HTR-8/SVneo (cell line): ENCODE measurements at regions not wholly inside any gene's neighbourhood (a gene's known extent, or its start where the extent isn't known, plus 50 kb on each side); places are given as distances from the start of the nearest gene placed in this dataset.

Experiments
- DNase-seq: peaks from one replicate; pipeline ENCODE4 v3.0.0; 2011; ENCODE audit warnings: low spot score, mixed read lengths; ENCODE audit not compliant: insufficient read length
- FAIRE-seq: peaks from 2 replicates; lab custom pipeline; 2011; peaks lifted over from hg19 to GRCh38; lab: Jason Lieb, UNC

- no peak for DNase-seq
- no peak for FAIRE-seq
Observed at GRCh38 chr1:116260115-116260514, 112.9 kb upstream of the ATP1A1 start.

GRCh38 chr1:116260621-116261020 lies 112.4 kb upstream of the ATP1A1 start:
- no peak for FAIRE-seq
- no peak for DNase-seq

- DNase-seq (no peak), FAIRE-seq (no peak)
Observed at GRCh38 chr1:116261227-116261626, 111.8 kb upstream of the ATP1A1 start.

GRCh38 chr1:116262207-116262994 lies 110.6 kb upstream of the ATP1A1 start:
- no peak for FAIRE-seq
- DNase-seq, result no peak

GRCh38 chr1:116262995-116263385 lies 110.1 kb upstream of the ATP1A1 start:
- no peak for DNase-seq
- FAIRE-seq, result no peak

GRCh38 chr1:116265931-116266863 lies 106.8 kb upstream of the ATP1A1 start:
- FAIRE-seq (no peak), DNase-seq (no peak)

- no peak for FAIRE-seq
- no peak for DNase-seq
Observed at GRCh38 chr1:116266864-116267212, 106.2 kb upstream of the ATP1A1 start.

GRCh38 chr1:116268211-116268610 lies 104.8 kb upstream of the ATP1A1 start:
- DNase-seq (peak; percentile 22), FAIRE-seq (no peak)

- FAIRE-seq (no peak), DNase-seq (no peak)
Observed at GRCh38 chr1:116270316-116271057, 102.6 kb upstream of the ATP1A1 start.

GRCh38 chr1:116273042-116273783 lies 99.8 kb upstream of the ATP1A1 start:
- FAIRE-seq (no peak), DNase-seq (no peak)

GRCh38 chr1:116276532-116276931 lies 96.5 kb upstream of the ATP1A1 start:
- no peak for FAIRE-seq
- DNase-seq, result no peak

- no peak for FAIRE-seq
Observed at GRCh38 chr1:116277840-116278540, 95.1 kb upstream of the ATP1A1 start.

GRCh38 chr1:116278541-116278866 lies 94.5 kb upstream of the ATP1A1 start:
- FAIRE-seq, result no peak
- DNase-seq, result no peak

More at GRCh38 chr1:116277840-116278540, 95.1 kb upstream of the ATP1A1 start:
- DNase-seq, result no peak

GRCh38 chr1:116279715-116280114 lies 93.3 kb upstream of the ATP1A1 start:
- no peak for FAIRE-seq
- DNase-seq, result no peak

GRCh38 chr1:116284819-116285390 lies 88.1 kb upstream of the ATP1A1 start:
- no peak for DNase-seq
- FAIRE-seq, result no peak

- no peak for FAIRE-seq
- DNase-seq, result no peak
Observed at GRCh38 chr1:116286541-116286971, 86.5 kb upstream of the ATP1A1 start.

- DNase-seq (no peak), FAIRE-seq (no peak)
Observed at GRCh38 chr1:116287341-116288200, 85.5 kb upstream of the ATP1A1 start.

GRCh38 chr1:116288201-116288598 lies 84.8 kb upstream of the ATP1A1 start:
- FAIRE-seq (no peak), DNase-seq (no peak)
